ENCODE measurements at regions not wholly inside any gene's neighbourhood (a gene's known extent, or its start where the extent isn't known, plus 50 kb on each side); places are given as distances from the start of the nearest gene placed in this dataset.

DNA sequence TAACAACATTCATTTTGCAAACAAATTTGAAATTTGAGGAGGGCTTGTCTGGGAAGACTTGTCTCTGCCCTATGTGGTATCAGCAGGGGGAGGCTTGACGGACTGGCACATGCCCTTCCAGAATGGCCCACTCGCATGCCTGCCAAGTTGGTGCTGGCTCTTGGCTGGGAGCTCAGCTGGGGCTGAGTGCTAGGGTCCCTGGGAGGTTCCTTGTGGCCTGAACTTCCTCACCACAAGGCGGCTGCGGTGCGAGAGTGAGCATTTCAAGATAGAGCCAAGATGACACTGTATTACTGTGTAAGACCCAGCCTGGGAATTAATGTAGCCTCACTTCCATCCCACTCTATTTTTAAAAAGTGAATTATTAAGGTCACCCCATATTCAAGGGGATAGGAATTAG lies 271.6 kb upstream of the PLEKHG7 start:
- 98% methylated on average over 2 of the region's 5 CpGs for WGBS
- H3K4me1 ChIP-seq (ENCODE audit: control insufficient read depth, insufficient read depth, low read depth, low read length), result no peaks in the 10 kb centered on the region
- peak overlapping the region; percentile 83 for H4K91ac ChIP-seq (ENCODE audit: low read length)
- no peak overlapping the region for H2BK120ac ChIP-seq (ENCODE audit: low read depth, low read length)
- no peaks in the 10 kb centered on the region for H3K27me3 ChIP-seq (ENCODE audit: control insufficient read depth in 1 of 2, insufficient read depth in 1 of 2, low read length in 2 of 2)
- H3K23ac ChIP-seq (ENCODE audit: low read length in 2 of 2), result no peak overlapping the region
- H3K14ac ChIP-seq (ENCODE audit: low read length in 2 of 2), result no peak overlapping the region
- H3K9me3 ChIP-seq (ENCODE audit: control insufficient read depth, low read length), result no peaks in the 10 kb centered on the region
- H2AK5ac ChIP-seq (ENCODE audit: low read length, severe bottlenecking), result no peak overlapping the region
- H4K8ac ChIP-seq (ENCODE audit: low read length), result no peak overlapping the region
- H2BK12ac ChIP-seq (ENCODE audit: low read length in 2 of 2), result no peak overlapping the region
- H3K36me3 ChIP-seq (ENCODE audit: control insufficient read depth in 1 of 2, insufficient read depth in 2 of 2, low read depth in 1 of 2, low read length in 2 of 2), result no peaks in the 10 kb centered on the region
- no peak overlapping the region for H2AFZ ChIP-seq (ENCODE audit: low read depth, low read length)
- no peak for DNase-seq
- no peak overlapping the region for H3K4me3 ChIP-seq (ENCODE audit: insufficient read depth in 1 of 2, low read depth in 1 of 2, low read length in 2 of 2)
- no peaks in the 10 kb centered on the region for H3K79me1 ChIP-seq (replicated peaks; ENCODE audit: low read length, poor library complexity, severe bottlenecking)
- no peak overlapping the region for H3K27ac ChIP-seq (ENCODE audit: low read length, poor library complexity, severe bottlenecking)
- no peak overlapping the region for H3K4ac ChIP-seq (ENCODE audit: low read depth in 1 of 2, low read length in 2 of 2)
- no peak overlapping the region for H2BK15ac ChIP-seq (ENCODE audit: low read depth, poor library complexity, severe bottlenecking)
- H2BK5ac ChIP-seq (ENCODE audit: low read depth, low read length, poor library complexity, severe bottlenecking), result no peak overlapping the region
- H3K4me2 ChIP-seq (ENCODE audit: low read length, poor library complexity, severe bottlenecking), result no peak overlapping the region
- H3K18ac ChIP-seq (ENCODE audit: low read depth in 1 of 2, low read length in 2 of 2), result no peak overlapping the region
- H3K9ac ChIP-seq (ENCODE audit: low read length), result no peak overlapping the region

DNA sequence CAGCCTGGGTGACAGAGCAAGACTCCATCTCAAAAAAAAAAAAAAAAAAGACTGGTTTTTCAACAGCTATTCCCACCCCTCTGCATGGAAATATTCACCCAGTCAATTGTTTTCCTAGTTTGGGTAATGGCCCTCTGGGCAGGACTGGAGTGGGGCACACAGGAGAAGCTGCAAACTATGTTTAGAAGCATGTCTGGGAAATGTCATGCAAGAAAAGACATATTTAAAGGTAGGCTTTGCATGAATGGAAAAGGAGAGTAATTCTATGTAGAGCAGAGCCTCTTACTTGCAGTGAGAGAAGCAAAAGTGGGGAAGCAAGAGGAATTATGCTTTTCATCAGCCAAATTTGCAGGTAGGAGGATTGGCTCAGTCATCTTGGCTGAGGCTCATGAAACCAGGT lies 276.5 kb upstream of the PLEKHG7 start:
- no peak overlapping the region for H3K4me2 ChIP-seq (ENCODE audit: low read length, poor library complexity, severe bottlenecking)
- no peak overlapping the region for H2BK120ac ChIP-seq (ENCODE audit: low read depth, low read length)
- no peak overlapping the region for H2BK5ac ChIP-seq (ENCODE audit: low read depth, low read length, poor library complexity, severe bottlenecking)
- no peaks in the 10 kb centered on the region for H3K79me1 ChIP-seq (replicated peaks; ENCODE audit: low read length, poor library complexity, severe bottlenecking)
- DNase-seq, result no peak
- H3K23ac ChIP-seq (ENCODE audit: low read length in 2 of 2), result no peak overlapping the region
- no peaks in the 10 kb centered on the region for H3K36me3 ChIP-seq (ENCODE audit: control insufficient read depth in 1 of 2, insufficient read depth in 2 of 2, low read depth in 1 of 2, low read length in 2 of 2)
- no peak overlapping the region for H3K4ac ChIP-seq (ENCODE audit: low read depth in 1 of 2, low read length in 2 of 2)
- H3K9ac ChIP-seq (ENCODE audit: low read length), result no peak overlapping the region
- H3K9me3 ChIP-seq (ENCODE audit: control insufficient read depth, low read length), result no peaks in the 10 kb centered on the region
- H4K8ac ChIP-seq (ENCODE audit: low read length), result no peak overlapping the region
- H2AFZ ChIP-seq (ENCODE audit: low read depth, low read length), result no peak overlapping the region
- no peak overlapping the region for H2AK5ac ChIP-seq (ENCODE audit: low read length, severe bottlenecking)
- no peak overlapping the region for H3K14ac ChIP-seq (ENCODE audit: low read length in 2 of 2)
- H3K4me3 ChIP-seq (ENCODE audit: insufficient read depth in 1 of 2, low read depth in 1 of 2, low read length in 2 of 2), result no peak overlapping the region
- no peak overlapping the region for H2BK12ac ChIP-seq (ENCODE audit: low read length in 2 of 2)
- H3K27me3 ChIP-seq (ENCODE audit: control insufficient read depth in 1 of 2, insufficient read depth in 1 of 2, low read length in 2 of 2), result no peaks in the 10 kb centered on the region
- no peak overlapping the region for H2BK15ac ChIP-seq (ENCODE audit: low read depth, poor library complexity, severe bottlenecking)
- H3K4me1 ChIP-seq (ENCODE audit: control insufficient read depth, insufficient read depth, low read depth, low read length), result no peaks in the 10 kb centered on the region
- H3K18ac ChIP-seq (ENCODE audit: low read depth in 1 of 2, low read length in 2 of 2), result no peak overlapping the region
- no peak overlapping the region for H3K27ac ChIP-seq (ENCODE audit: low read length, poor library complexity, severe bottlenecking)
- no peak overlapping the region for H4K91ac ChIP-seq (ENCODE audit: low read length)

DNA sequence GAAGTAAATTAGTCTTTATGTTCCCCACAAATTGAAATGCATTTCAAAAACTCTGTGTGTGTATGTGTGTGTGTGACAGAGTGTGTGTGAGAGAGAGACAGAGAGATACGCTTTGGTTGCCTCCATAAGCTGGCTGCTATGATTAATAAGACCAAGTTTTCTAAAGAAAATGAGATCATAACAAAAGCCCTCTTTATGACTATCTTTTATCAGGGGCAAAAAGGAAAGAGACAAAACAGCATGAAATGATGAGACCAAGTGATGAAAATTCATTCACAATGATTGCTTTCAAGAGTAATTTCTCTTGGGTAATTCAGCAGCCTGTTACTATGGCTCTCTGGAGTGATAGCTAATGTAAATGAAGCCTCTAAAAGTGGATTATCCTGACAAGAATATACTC lies 277.6 kb upstream of the PLEKHG7 start:
- Histone ChIP-seq H3K4ac (ENCODE audit: low read depth in 1 of 2, low read length in 2 of 2) (no peak overlapping the region), H2BK15ac (ENCODE audit: low read depth, poor library complexity, severe bottlenecking) (no peak overlapping the region), H2AFZ (ENCODE audit: low read depth, low read length) (no peak overlapping the region), H3K9ac (ENCODE audit: low read length) (no peak overlapping the region), H4K8ac (ENCODE audit: low read length) (no peak overlapping the region), H3K18ac (ENCODE audit: low read depth in 1 of 2, low read length in 2 of 2) (no peak overlapping the region), H3K36me3 (ENCODE audit: control insufficient read depth in 1 of 2, insufficient read depth in 2 of 2, low read depth in 1 of 2, low read length in 2 of 2) (no peaks in the 10 kb centered on the region), H2BK5ac (ENCODE audit: low read depth, low read length, poor library complexity, severe bottlenecking) (no peak overlapping the region), H3K4me1 (ENCODE audit: control insufficient read depth, insufficient read depth, low read depth, low read length) (no peaks in the 10 kb centered on the region), H3K27ac (ENCODE audit: low read length, poor library complexity, severe bottlenecking) (no peak overlapping the region), H3K23ac (ENCODE audit: low read length in 2 of 2) (no peak overlapping the region), H3K14ac (ENCODE audit: low read length in 2 of 2) (no peak overlapping the region), H3K4me2 (ENCODE audit: low read length, poor library complexity, severe bottlenecking) (no peak overlapping the region), H3K79me1 (replicated peaks; ENCODE audit: low read length, poor library complexity, severe bottlenecking) (no peaks in the 10 kb centered on the region), H2BK12ac (ENCODE audit: low read length in 2 of 2) (no peak overlapping the region), H4K91ac (ENCODE audit: low read length) (no peak overlapping the region), H3K9me3 (ENCODE audit: control insufficient read depth, low read length) (no peaks in the 10 kb centered on the region), H2AK5ac (ENCODE audit: low read length, severe bottlenecking) (no peak overlapping the region), H3K27me3 (ENCODE audit: control insufficient read depth in 1 of 2, insufficient read depth in 1 of 2, low read length in 2 of 2) (no peaks in the 10 kb centered on the region), H3K4me3 (ENCODE audit: insufficient read depth in 1 of 2, low read depth in 1 of 2, low read length in 2 of 2) (no peak overlapping the region), H2BK120ac (ENCODE audit: low read depth, low read length) (no peak overlapping the region)
- WGBS, result no CpG with 5 or more reads among the region's 1 CpG
- DNase-seq, result no peak

DNA sequence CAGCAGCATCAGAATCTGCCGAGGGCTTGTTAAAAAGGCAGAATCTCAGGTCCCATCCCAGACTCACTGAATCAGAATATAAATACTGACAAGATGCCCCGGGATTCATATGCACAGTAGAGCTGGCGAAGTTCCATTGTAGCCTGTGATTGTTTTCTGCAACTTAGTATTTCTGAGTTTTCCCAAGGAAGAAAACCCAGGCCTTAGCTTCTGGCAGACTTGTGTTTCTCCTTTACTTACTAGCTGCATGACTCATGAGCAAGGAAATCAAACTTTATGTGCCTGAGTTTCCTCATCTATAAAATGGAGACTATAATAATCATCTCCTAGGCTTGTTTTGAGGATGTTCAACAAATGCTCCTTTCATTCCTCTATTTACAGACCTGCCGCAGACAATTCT lies 278.5 kb upstream of the PLEKHG7 start:
- H3K14ac ChIP-seq (ENCODE audit: low read length in 2 of 2), result no peak overlapping the region
- H3K9me3 ChIP-seq (ENCODE audit: control insufficient read depth, low read length), result no peaks in the 10 kb centered on the region
- no peak overlapping the region for H3K23ac ChIP-seq (ENCODE audit: low read length in 2 of 2)
- H2AFZ ChIP-seq (ENCODE audit: low read depth, low read length), result no peak overlapping the region
- no peak overlapping the region for H2BK120ac ChIP-seq (ENCODE audit: low read depth, low read length)
- DNase-seq, result peak; percentile 26
- H3K27me3 ChIP-seq (ENCODE audit: control insufficient read depth in 1 of 2, insufficient read depth in 1 of 2, low read length in 2 of 2), result no peaks in the 10 kb centered on the region
- no peak overlapping the region for H2BK5ac ChIP-seq (ENCODE audit: low read depth, low read length, poor library complexity, severe bottlenecking)
- no peaks in the 10 kb centered on the region for H3K36me3 ChIP-seq (ENCODE audit: control insufficient read depth in 1 of 2, insufficient read depth in 2 of 2, low read depth in 1 of 2, low read length in 2 of 2)
- H3K4me1 ChIP-seq (ENCODE audit: control insufficient read depth, insufficient read depth, low read depth, low read length), result no peaks in the 10 kb centered on the region
- no peaks in the 10 kb centered on the region for H3K79me1 ChIP-seq (replicated peaks; ENCODE audit: low read length, poor library complexity, severe bottlenecking)
- H3K9ac ChIP-seq (ENCODE audit: low read length), result no peak overlapping the region
- H3K4me3 ChIP-seq (ENCODE audit: insufficient read depth in 1 of 2, low read depth in 1 of 2, low read length in 2 of 2), result no peak overlapping the region
- 75% methylated on average over 3 of the region's 4 CpGs for WGBS
- H3K4me2 ChIP-seq (ENCODE audit: low read length, poor library complexity, severe bottlenecking), result peak overlapping the region; percentile 2
- no peak overlapping the region for H4K91ac ChIP-seq (ENCODE audit: low read length)
- H3K18ac ChIP-seq (ENCODE audit: low read depth in 1 of 2, low read length in 2 of 2), result no peak overlapping the region
- no peak overlapping the region for H2BK15ac ChIP-seq (ENCODE audit: low read depth, poor library complexity, severe bottlenecking)
- no peak overlapping the region for H2AK5ac ChIP-seq (ENCODE audit: low read length, severe bottlenecking)
- no peak overlapping the region for H4K8ac ChIP-seq (ENCODE audit: low read length)
- no peak overlapping the region for H2BK12ac ChIP-seq (ENCODE audit: low read length in 2 of 2)
- H3K27ac ChIP-seq (ENCODE audit: low read length, poor library complexity, severe bottlenecking), result no peak overlapping the region
- no peak overlapping the region for H3K4ac ChIP-seq (ENCODE audit: low read depth in 1 of 2, low read length in 2 of 2)

Measured in mesenchymal stem cell (in vitro differentiated cells and primary cell).